HCT116 (cell line): ENCODE measurements at regions not wholly inside any gene's neighbourhood (a gene's known extent, or its start where the extent isn't known, plus 50 kb on each side); places are given as distances from the start of the nearest gene placed in this dataset.

Experiments
- CTCF ChIP-seq, 3 experiments: fragments of 200-600 bp in 1 of 3; sonication (generic) in 1 of 3; IDR thresholded peaks in 2 of 3; conservative IDR thresholded peaks in 1 of 3; 2 replicates each; pipeline ENCODE4 v1.5.1; 2012 to 2017; ENCODE audit warnings: low read depth in 2 of 3, low read length in 2 of 3, antibody characterized with exemption in 1 of 3, borderline replicate concordance in 1 of 3, control low read depth in 1 of 3, mild to moderate bottlenecking in 1 of 3, mixed read lengths in 1 of 3, mixed run types in 1 of 3, moderate library complexity in 1 of 3; ENCODE audit not compliant: insufficient read depth in 1 of 3
- EGR1 ChIP-seq: IDR thresholded peaks from 2 replicates; pipeline ENCODE4 v1.6.1; 2012; ENCODE audit warnings: low read depth
- ELF1 ChIP-seq: IDR thresholded peaks from 2 replicates; pipeline ENCODE4 v1.6.1; 2012; ENCODE audit warnings: low read depth, borderline replicate concordance
- EZH2 ChIP-seq: fragments of 200-600 bp; sonication (generic); IDR thresholded peaks from 2 replicates; pipeline ENCODE4 v1.6.1; 2017; ENCODE audit warnings: antibody characterized with exemption, mixed run types
- EZH2phosphoT487 ChIP-seq: fragments of 200-600 bp; IDR thresholded peaks from 2 replicates; pipeline ENCODE4 v1.6.1; 2018; ENCODE audit warnings: antibody characterized with exemption, borderline replicate concordance
- MAX ChIP-seq: IDR thresholded peaks from 2 replicates; pipeline ENCODE4 v1.6.1; 2012
- POLR2A ChIP-seq: IDR thresholded peaks from 2 replicates; pipeline ENCODE4 v1.7.0; 2011; ENCODE audit warnings: borderline replicate concordance; ENCODE audit not compliant: insufficient read depth, insufficient read length; ENCODE audit errors: extremely low read depth
- POLR2AphosphoS5 ChIP-seq: IDR thresholded peaks from 2 replicates; pipeline ENCODE4 v1.6.1; 2011; ENCODE audit warnings: mild to moderate bottlenecking, low read depth, low read length, moderate library complexity
- RAD21 ChIP-seq: IDR thresholded peaks from 2 replicates; pipeline ENCODE4 v1.6.1; 2012; ENCODE audit warnings: low read depth, mild to moderate bottlenecking
- REST ChIP-seq: IDR thresholded peaks from 2 replicates; pipeline ENCODE4 v1.6.1; 2012; ENCODE audit warnings: low read depth
- SIN3A ChIP-seq: IDR thresholded peaks from 2 replicates; pipeline ENCODE4 v1.6.1; 2012; ENCODE audit warnings: low read depth
- YY1 ChIP-seq: IDR thresholded peaks from 2 replicates; pipeline ENCODE4 v1.6.1; 2011; ENCODE audit warnings: low read length, low read depth, moderate library complexity, mild to moderate bottlenecking; ENCODE audit not compliant: insufficient replicate concordance; ENCODE audit errors: extremely low read depth
- ZBTB33 ChIP-seq: IDR thresholded peaks from 2 replicates; pipeline ENCODE4 v1.6.1; 2011; ENCODE audit warnings: mild to moderate bottlenecking, low read length, moderate library complexity; ENCODE audit not compliant: insufficient replicate concordance; ENCODE audit errors: extremely low read depth
- ZFX ChIP-seq: fragments of 450-650 bp; IDR thresholded peaks from 2 replicates; pipeline ENCODE4 v1.6.1; 2017

- TF ChIP-seq EZH2 (no peak), REST (no peak), EZH2phosphoT487 (no peak), POLR2A (no peak), CTCF (IDR thresholded peaks at IDR 0.05 in 2 of 3, conservative IDR thresholded peaks at IDR 0.05 in 1 of 3; ENCODE audit: borderline replicate concordance in 1 of 3, insufficient read depth in 1 of 3, low read depth in 2 of 3, low read length in 2 of 3) (no peak), SIN3A (no peak), POLR2AphosphoS5 (no peak), ELF1 (no peak), YY1 (no peak), MAX (no peak), ZFX (no peak), ZBTB33 (no peak), EGR1 (no peak), RAD21 (no peak)
These were observed 223.1 kb upstream of the FOXN3 start for GRCh38 chr14:89640141-89640540.
